Transverse colon (tissue), 3 donors: ENCODE measurements at regions not wholly inside any gene's neighbourhood (a gene's known extent, or its start where the extent isn't known, plus 50 kb on each side); places are given as distances from the start of the nearest gene placed in this dataset.

ENCODE experiments used
- EP300 ChIP-seq: sonication (generic); formaldehyde crosslinking; IDR thresholded peaks from one replicate; pipeline ENCODE4 v1.6.1; 2017; ENCODE audit warnings: antibody characterized with exemption, low read depth
- POLR2A ChIP-seq: fragments of 450-650 bp; IDR thresholded peaks from one replicate; pipeline ENCODE4 v1.6.1; 2016; ENCODE audit warnings: antibody characterized with exemption, mild to moderate bottlenecking, moderate library complexity
- TF ChIP-seq, protein P1 (sequence below), 5 experiments: fragments of 200-600 bp in 3 of 5; fragments of 450-650 bp in 2 of 5; sonication (generic) in 3 of 5; IDR thresholded peaks; 1 replicate in 2 of 5; 2 replicates in 3 of 5; pipeline ENCODE4 v1.5.1; 2016 to 2017; ENCODE audit warnings: antibody characterized with exemption in 5 of 5, inconsistent platforms in 3 of 5, mild to moderate bottlenecking in 2 of 5, moderate library complexity in 1 of 5

DNA sequence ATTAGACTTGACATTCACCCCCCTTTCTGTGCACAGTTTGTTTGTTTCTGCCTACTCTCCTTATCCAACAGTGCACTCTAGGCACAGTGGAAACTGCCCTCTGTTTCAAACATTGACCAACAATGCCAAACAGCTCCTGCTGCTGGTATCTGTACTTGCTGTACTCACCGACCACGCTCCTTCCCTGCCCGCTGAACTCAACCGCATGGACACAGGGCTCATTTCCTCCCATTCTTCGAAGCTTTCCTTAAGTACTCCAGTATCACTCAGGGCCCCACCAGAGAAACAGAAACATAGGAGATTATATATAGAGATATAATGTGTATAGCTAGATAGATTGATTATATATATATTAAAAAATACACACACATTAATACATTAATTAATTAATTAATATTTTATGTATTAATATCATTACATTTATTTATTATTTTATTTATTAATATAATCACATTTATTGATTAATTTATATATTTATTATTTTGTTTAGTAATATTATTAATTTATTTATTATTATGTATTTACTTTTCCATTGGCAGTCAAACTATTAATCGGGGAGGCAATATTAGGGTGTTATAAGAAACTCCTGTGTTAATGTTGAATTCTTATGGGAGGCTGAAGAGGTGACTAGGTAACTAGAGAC lies 1528.2 kb downstream of the EFNB2 start:
- TF ChIP-seq POLR2A (no peak), EP300 (no peak)
- TF ChIP-seq, protein P1, sequence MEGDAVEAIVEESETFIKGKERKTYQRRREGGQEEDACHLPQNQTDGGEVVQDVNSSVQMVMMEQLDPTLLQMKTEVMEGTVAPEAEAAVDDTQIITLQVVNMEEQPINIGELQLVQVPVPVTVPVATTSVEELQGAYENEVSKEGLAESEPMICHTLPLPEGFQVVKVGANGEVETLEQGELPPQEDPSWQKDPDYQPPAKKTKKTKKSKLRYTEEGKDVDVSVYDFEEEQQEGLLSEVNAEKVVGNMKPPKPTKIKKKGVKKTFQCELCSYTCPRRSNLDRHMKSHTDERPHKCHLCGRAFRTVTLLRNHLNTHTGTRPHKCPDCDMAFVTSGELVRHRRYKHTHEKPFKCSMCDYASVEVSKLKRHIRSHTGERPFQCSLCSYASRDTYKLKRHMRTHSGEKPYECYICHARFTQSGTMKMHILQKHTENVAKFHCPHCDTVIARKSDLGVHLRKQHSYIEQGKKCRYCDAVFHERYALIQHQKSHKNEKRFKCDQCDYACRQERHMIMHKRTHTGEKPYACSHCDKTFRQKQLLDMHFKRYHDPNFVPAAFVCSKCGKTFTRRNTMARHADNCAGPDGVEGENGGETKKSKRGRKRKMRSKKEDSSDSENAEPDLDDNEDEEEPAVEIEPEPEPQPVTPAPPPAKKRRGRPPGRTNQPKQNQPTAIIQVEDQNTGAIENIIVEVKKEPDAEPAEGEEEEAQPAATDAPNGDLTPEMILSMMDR (IDR thresholded peaks at IDR 0.05), result no peak
